ENCODE measurements at regions not wholly inside any gene's neighbourhood (a gene's known extent, or its start where the extent isn't known, plus 50 kb on each side); places are given as distances from the start of the nearest gene placed in this dataset.

DNA sequence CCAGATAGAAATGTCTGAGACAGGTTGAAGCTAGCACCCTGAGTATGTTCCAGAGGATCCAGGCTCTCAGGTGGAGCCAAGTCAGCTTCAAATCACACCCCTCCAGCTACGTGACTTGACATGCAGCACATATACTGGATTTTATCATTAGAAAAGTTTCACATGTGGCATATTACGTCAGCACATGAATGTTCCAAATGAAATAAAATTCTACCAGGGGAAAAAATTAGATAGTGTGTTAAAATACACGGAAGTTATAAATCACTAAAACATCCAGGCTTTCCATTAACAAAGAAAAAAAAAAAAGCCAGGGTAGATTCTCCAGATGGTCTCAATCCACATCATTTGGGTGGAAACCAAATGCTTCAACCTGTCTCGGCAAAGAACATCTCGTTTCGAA lies 251.6 kb downstream of the MPDZ start:
- TF ChIP-seq POLR2A (IDR thresholded peaks at IDR 0.05) (no peak), CTCF (IDR thresholded peaks at IDR 0.05) (no peak)

All from adrenal gland (tissue), 5 donors.